Keratinocyte (primary cell): ENCODE measurements at regions not wholly inside any gene's neighbourhood (a gene's known extent, or its start where the extent isn't known, plus 50 kb on each side); places are given as distances from the start of the nearest gene placed in this dataset.

Source experiments
- DNase-seq: peaks from one replicate; pipeline ENCODE4 v3.0.0-alpha.2; 2011; ENCODE audit warnings: low read depth, missing footprints, low spot score
- FAIRE-seq: peaks from 2 replicates; lab custom pipeline; 2011; peaks lifted over from hg19 to GRCh38; lab: Jason Lieb, UNC
- H2AFZ ChIP-seq: 2 replicates; pipeline ENCODE4 v1.6.0; 2012; ENCODE audit warnings: low read length, control low read depth, inconsistent platforms; ENCODE audit not compliant: control insufficient read depth
- H3K27ac ChIP-seq: 2 replicates; pipeline ENCODE4 v1.5.1; 2011; ENCODE audit warnings: low read length; ENCODE audit not compliant: control insufficient read depth, insufficient read depth
- H3K27me3 ChIP-seq: 3 replicates; pipeline ENCODE4 v1.6.0; 2011; ENCODE audit warnings: low read length; ENCODE audit not compliant: control insufficient read depth, insufficient read depth; ENCODE audit errors: extremely low read depth
- H3K36me3 ChIP-seq, 2 experiments: 2 replicates in 1 of 2; 3 replicates in 1 of 2; pipeline ENCODE4 v1.5.1; 2011; ENCODE audit warnings: low read length in 2 of 2, mild to moderate bottlenecking in 1 of 2; ENCODE audit not compliant: control insufficient read depth in 2 of 2, insufficient read depth in 2 of 2; ENCODE audit errors: extremely low read depth in 1 of 2
- H3K4me1 ChIP-seq: 3 replicates; pipeline ENCODE4 v1.5.1; 2011; ENCODE audit warnings: low read length; ENCODE audit not compliant: control insufficient read depth, insufficient read depth; ENCODE audit errors: extremely low read depth
- H3K4me2 ChIP-seq: 3 replicates; pipeline ENCODE4 v1.6.0; 2011; ENCODE audit warnings: low read depth, low read length; ENCODE audit not compliant: control insufficient read depth, insufficient read depth; ENCODE audit errors: extremely low read depth
- H3K4me3 ChIP-seq, 3 experiments: fragments of 200-600 bp in 1 of 3; sonication (generic) in 1 of 3; 2 replicates in 2 of 3; 3 replicates in 1 of 3; pipeline ENCODE4 v1.5.1; 2011 to 2016; ENCODE audit warnings: low read length in 3 of 3, mild to moderate bottlenecking in 3 of 3, control low read depth in 2 of 3, inconsistent platforms in 1 of 3, low read depth in 1 of 3, mixed read lengths in 1 of 3, mixed run types in 1 of 3, moderate library complexity in 1 of 3; ENCODE audit not compliant: control insufficient read depth in 2 of 3, insufficient read depth in 2 of 3; ENCODE audit errors: extremely low read depth in 1 of 3
- H3K79me2 ChIP-seq: 2 replicates; pipeline ENCODE4 v1.6.0; 2012; ENCODE audit warnings: low read length; ENCODE audit not compliant: control insufficient read depth, insufficient read depth
- H3K9ac ChIP-seq: 3 replicates; pipeline ENCODE4 v1.6.0; 2011; ENCODE audit warnings: low read length; ENCODE audit not compliant: control insufficient read depth, insufficient read depth; ENCODE audit errors: extremely low read depth
- H3K9me1 ChIP-seq: 3 replicates; pipeline ENCODE4 v1.6.0; 2011; ENCODE audit warnings: low read length; ENCODE audit not compliant: control insufficient read depth, insufficient read depth; ENCODE audit errors: extremely low read depth
- H3K9me3 ChIP-seq: 2 replicates; pipeline ENCODE4 v1.5.1; 2012; ENCODE audit warnings: low read depth, low read length; ENCODE audit not compliant: control insufficient read depth
- H4K20me1 ChIP-seq: 3 replicates; pipeline ENCODE4 v1.6.0; 2011; ENCODE audit warnings: low read length; ENCODE audit not compliant: control insufficient read depth, insufficient read depth; ENCODE audit errors: extremely low read depth
- CTCF ChIP-seq, 3 experiments: IDR thresholded peaks in 1 of 3; conservative IDR thresholded peaks in 1 of 3; optimal IDR thresholded peaks in 1 of 3; 2 replicates in 2 of 3; 3 replicates in 1 of 3; pipeline versions ENCODE3 to v1.5.1; 2011; ENCODE audit warnings: low read length in 3 of 3, mild to moderate bottlenecking in 3 of 3, moderate library complexity in 2 of 3, control low read depth in 1 of 3, inconsistent platforms in 1 of 3; ENCODE audit not compliant: insufficient read depth in 2 of 3; ENCODE audit errors: extremely low read depth in 1 of 3
- EZH2 ChIP-seq: IDR thresholded peaks from one replicate; pipeline ENCODE4 v1.6.1; 2012; ENCODE audit warnings: inconsistent platforms, mild to moderate bottlenecking, low read length, moderate library complexity
- dilution Hi-C: fragments of 300-500 bp; cut with MboI; formaldehyde crosslinking; loops from one replicate; pipeline ENCODE4 v1.7.0; 2020; ENCODE audit warnings: low sequenced_read_pairs; ENCODE audit not compliant: extremely low pct_ligation_motif_present

DNA sequence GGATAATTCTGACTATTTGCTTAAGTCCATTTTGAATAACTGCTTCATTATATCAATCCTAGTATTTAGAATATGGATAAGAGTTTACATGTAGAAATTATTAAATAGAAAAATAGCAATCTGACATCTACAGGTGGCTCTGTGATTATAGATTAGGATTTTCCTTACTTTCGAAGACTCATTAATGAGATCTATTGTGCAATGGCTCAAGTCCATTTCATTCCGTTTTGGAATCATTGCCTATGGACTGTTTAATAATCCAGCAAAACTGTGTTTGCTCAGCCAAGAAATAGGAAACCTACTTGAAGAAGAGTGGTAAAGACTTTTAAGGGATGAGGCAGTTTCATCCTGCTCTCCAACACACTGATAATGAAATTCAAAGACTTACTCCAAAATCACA is 67.8 kb upstream of the SSTR1 start:
- no peak for TF ChIP-seq CTCF (optimal IDR thresholded peaks at IDR 0.05 in 1 of 3, IDR thresholded peaks at IDR 0.05 in 1 of 3, conservative IDR thresholded peaks at IDR 0.05 in 1 of 3; ENCODE audit: extremely low read depth in 1 of 3, insufficient read depth in 2 of 3, low read length in 3 of 3)
- dilution Hi-C loops = no loop called here
- peaks cover 21% of the 10 kb centered on the region for H3K4me1 ChIP-seq
- no peaks in the 10 kb centered on the region for H4K20me1 ChIP-seq
- H3K27me3 ChIP-seq = no peaks in the 10 kb centered on the region
- no peak for DNase-seq
- H3K9me1 ChIP-seq = no peaks in the 10 kb centered on the region
- H3K27ac ChIP-seq = no peak overlapping the region
- H3K36me3 ChIP-seq = no peaks in the 10 kb centered on the region
- H3K79me2 ChIP-seq = no peaks in the 10 kb centered on the region
- H3K9ac ChIP-seq = no peak overlapping the region
- no peaks in the 10 kb centered on the region for H3K9me3 ChIP-seq
- H3K4me2 ChIP-seq = no peak overlapping the region
- no peak overlapping the region for H2AFZ ChIP-seq
- no peak overlapping the region for H3K4me3 ChIP-seq
- no peak for FAIRE-seq

GRCh38 chr14:38143170-38143569 is 64.5 kb upstream of the SSTR1 start:
- dilution Hi-C loops = no loop called here
- Histone ChIP-seq H2AFZ (peak overlapping the region; percentile 74), H4K20me1 (no peaks in the 10 kb centered on the region), H3K27ac (peak overlapping the region; percentile 47), H3K4me3 (no peak overlapping the region), H3K27me3 (no peaks in the 10 kb centered on the region), H3K79me2 (no peaks in the 10 kb centered on the region), H3K36me3 (no peaks in the 10 kb centered on the region), H3K4me1 (peaks cover 28% of the 10 kb centered on the region), H3K9me1 (no peaks in the 10 kb centered on the region), H3K4me2 (peak overlapping the region; percentile 74), H3K9ac (no peak overlapping the region), H3K9me3 (no peaks in the 10 kb centered on the region)
- TF ChIP-seq CTCF (optimal IDR thresholded peaks at IDR 0.05 in 1 of 3, IDR thresholded peaks at IDR 0.05 in 1 of 3, conservative IDR thresholded peaks at IDR 0.05 in 1 of 3; ENCODE audit: extremely low read depth in 1 of 3, insufficient read depth in 2 of 3, low read length in 3 of 3) (no peak), EZH2 (no peak)
- no peak for FAIRE-seq
- DNase-seq = no peak
